ENCODE measurements at regions not wholly inside any gene's neighbourhood (a gene's known extent, or its start where the extent isn't known, plus 50 kb on each side); places are given as distances from the start of the nearest gene placed in this dataset.
A peak's percentile ranks its signal among the peaks of the same experiment; 100 is the strongest.
"Not testable (repeated sequence)": the region's sequence is repeated elsewhere in the genome, so short reads cannot be mapped to it uniquely, and the experiment has no call there.

GRCh38 chrX:114065577-114066223, 518.2 kb upstream of the HTR2C start:
- Histone ChIP-seq H3K4me3 (no peak overlapping the region), H3K27me3 (ENCODE audit: low read depth) (no peaks in the 10 kb centered on the region), H3K4me1 (peaks cover 3% of the 10 kb centered on the region; the same call in 1 of the 2 replicates), H3K9me3 (0 out of 2 replicates have a peak, but pooled peaks cover under 1% of the 10 kb centered on the region), H3K36me3 (replicated peaks) (no peaks in the 10 kb centered on the region)
- DNase-seq (ENCODE audit: low spot score in 2 of 2), result no peak
- in situ Hi-C loops (cut with MboI; ENCODE audit: low sequenced_read_pairs), result no loop called here

GRCh38 chrX:114061226-114061625, 522.7 kb upstream of the HTR2C start:
- H3K36me3 ChIP-seq (replicated peaks), result no peaks in the 10 kb centered on the region
- no peaks in the 10 kb centered on the region; the same call in 1 of the 2 replicates for H3K4me1 ChIP-seq
- H3K4me3 ChIP-seq, result no peak overlapping the region
- H3K9me3 ChIP-seq, result no peaks in the 10 kb centered on the region; the same call in 1 of the 2 replicates
- in situ Hi-C loops (cut with MboI; ENCODE audit: low sequenced_read_pairs), result no loop called here
- DNase-seq (ENCODE audit: low spot score in 2 of 2), result no peak
- H3K27me3 ChIP-seq (ENCODE audit: low read depth), result no peaks in the 10 kb centered on the region

GRCh38 chrX:114058988-114059418, 524.9 kb upstream of the HTR2C start:
- in situ Hi-C loops (cut with MboI; ENCODE audit: low sequenced_read_pairs), result no loop called here
- H3K36me3 ChIP-seq (replicated peaks), result no peaks in the 10 kb centered on the region
- H3K27me3 ChIP-seq (ENCODE audit: low read depth), result no peaks in the 10 kb centered on the region
- H3K9me3 ChIP-seq, result no peaks in the 10 kb centered on the region; the same call in 1 of the 2 replicates
- no peaks in the 10 kb centered on the region; the same call in 1 of the 2 replicates for H3K4me1 ChIP-seq
- H3K4me3 ChIP-seq, result no peak overlapping the region
- no peak for DNase-seq (ENCODE audit: low spot score in 2 of 2)

GRCh38 chrX:114057422-114057821, 526.5 kb upstream of the HTR2C start:
- H3K36me3 ChIP-seq (replicated peaks); DNase-seq (ENCODE audit: low spot score in 2 of 2); in situ Hi-C loops (cut with MboI; ENCODE audit: low sequenced_read_pairs); H3K4me3 ChIP-seq; H3K4me1 ChIP-seq; H3K9me3 ChIP-seq; H3K27me3 ChIP-seq (ENCODE audit: low read depth): not testable (repeated sequence)

DNA sequence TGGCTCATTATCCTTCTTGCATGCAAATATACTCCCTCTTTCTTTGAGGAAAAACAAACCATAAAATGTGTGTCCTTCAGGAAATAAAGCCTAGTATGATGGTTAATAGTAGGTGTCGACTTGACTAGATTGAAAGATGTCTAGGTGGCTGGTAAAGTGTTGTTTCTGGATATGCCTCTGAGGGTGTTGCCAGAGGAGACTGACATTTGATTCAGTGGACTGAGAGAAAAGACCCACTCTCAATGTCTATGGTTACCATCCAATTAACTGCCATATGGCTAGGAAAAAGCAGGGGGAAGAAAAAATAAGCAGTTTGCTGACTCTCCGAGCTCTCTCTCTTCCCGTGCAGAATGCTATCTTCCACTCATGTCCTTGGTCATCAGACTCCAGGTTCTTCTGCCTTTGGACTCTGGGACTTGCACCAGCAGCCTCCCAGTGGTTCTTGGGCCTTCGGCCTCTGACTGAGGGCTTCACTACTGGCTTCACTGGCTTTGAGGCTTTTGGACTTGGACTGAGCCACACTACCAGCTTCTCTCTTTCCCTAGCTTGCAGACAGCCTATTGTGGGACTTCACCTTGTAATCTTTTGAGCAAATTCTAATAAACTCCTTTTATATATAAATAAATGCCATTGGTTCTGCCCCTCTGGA, 532.1 kb upstream of the HTR2C start:
- Histone ChIP-seq H3K9me3 (no peaks in the 10 kb centered on the region), H3K27me3 (ENCODE audit: low read depth) (no peaks in the 10 kb centered on the region), H3K4me1 (peaks cover 14% of the 10 kb centered on the region), H3K4me3 (no peak overlapping the region), H3K36me3 (replicated peaks) (no peaks in the 10 kb centered on the region)
- no peak for DNase-seq (ENCODE audit: low spot score in 2 of 2)
- in situ Hi-C loops (cut with MboI; ENCODE audit: low sequenced_read_pairs), result no loop called here

DNA sequence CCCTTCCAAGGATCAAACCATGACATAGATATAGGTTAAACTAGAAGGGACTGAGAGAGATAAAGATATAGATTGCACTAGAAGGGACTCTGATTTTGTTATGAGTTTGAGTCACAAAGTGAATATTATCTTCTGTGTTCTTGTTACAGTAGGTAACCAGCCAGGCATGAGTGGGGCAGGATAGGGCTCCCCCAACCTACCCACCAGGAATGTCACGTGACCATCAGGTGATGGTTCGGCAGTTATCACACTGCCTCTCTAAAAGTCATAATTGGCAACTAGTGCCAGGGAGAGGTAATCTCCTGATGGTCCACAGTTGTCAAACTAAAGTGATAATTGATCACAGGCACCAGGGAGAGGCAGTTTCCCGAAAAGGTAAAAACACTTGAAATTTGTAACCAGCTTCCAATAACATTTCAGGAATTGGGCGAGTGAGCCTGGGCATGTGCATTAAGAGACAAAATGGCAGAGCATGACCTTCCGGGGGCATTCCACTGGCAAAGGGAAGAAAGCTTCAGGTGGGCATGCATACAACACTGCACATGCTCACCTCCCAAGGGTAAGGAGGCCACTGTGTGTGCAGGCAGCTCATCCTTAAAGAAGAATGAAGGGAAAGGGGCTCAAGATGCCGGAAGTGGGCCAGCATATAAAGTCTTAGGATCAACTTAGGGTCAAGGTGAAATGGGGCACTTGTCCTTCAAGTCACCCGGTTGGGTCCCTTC, 533.6 kb upstream of the HTR2C start:
- in situ Hi-C loops (cut with MboI; ENCODE audit: low sequenced_read_pairs), result no loop called here
- Histone ChIP-seq H3K4me1 (peaks cover 19% of the 10 kb centered on the region), H3K4me3 (no peak overlapping the region), H3K27me3 (ENCODE audit: low read depth) (no peaks in the 10 kb centered on the region), H3K36me3 (replicated peaks) (no peaks in the 10 kb centered on the region), H3K9me3 (no peaks in the 10 kb centered on the region)
- DNase-seq (ENCODE audit: low spot score in 2 of 2), result no peak

DNA sequence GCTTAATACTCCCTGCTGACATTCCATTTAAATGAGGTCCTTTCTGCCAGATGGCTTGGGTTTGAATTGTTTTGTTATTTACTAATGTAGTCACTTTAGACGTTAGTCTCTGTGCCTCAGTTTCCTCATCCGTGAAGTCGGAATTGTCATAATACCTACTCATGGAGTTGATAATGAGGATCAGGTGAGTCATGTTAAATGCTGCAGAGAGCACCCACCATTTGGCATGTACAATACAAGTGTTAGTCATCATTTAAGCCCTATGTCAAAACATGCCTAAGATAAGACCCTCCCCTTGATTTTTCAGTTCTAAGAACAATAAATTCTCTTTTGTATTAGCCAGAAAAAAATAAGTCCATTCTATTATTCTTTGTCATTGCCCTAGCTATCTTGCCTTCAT, 534.8 kb upstream of the HTR2C start:
- no peaks in the 10 kb centered on the region for H3K36me3 ChIP-seq (replicated peaks)
- in situ Hi-C loops (cut with MboI; ENCODE audit: low sequenced_read_pairs), result no loop called here
- no peak for DNase-seq (ENCODE audit: low spot score in 2 of 2)
- peaks cover 19% of the 10 kb centered on the region for H3K4me1 ChIP-seq
- H3K4me3 ChIP-seq, result no peak overlapping the region
- no peaks in the 10 kb centered on the region for H3K9me3 ChIP-seq
- no peaks in the 10 kb centered on the region for H3K27me3 ChIP-seq (ENCODE audit: low read depth)

DNA sequence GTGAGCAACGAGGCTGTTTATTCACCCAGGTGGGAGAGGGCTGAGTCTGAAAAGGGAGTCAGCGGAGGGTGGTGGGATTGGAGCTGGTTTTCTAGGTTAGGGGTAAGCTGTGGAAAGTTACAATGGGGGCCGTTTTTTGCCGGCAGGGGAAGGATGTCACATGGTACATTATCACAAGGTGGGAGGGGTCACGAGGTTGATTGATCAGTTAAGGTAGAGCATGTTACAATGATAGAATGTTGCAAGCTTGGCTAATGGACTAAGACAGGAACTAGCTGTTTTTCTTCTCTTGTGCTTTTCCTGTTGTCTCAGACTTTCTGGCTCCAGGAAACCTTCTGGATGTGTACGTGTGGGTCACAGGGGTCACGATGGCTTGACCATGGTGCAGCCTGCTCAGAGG, 536.3 kb upstream of the HTR2C start:
- in situ Hi-C loops (cut with MboI; ENCODE audit: low sequenced_read_pairs), result no loop called here
- H3K9me3 ChIP-seq, result no peaks in the 10 kb centered on the region
- H3K27me3 ChIP-seq (ENCODE audit: low read depth), result no peaks in the 10 kb centered on the region
- DNase-seq (ENCODE audit: low spot score in 2 of 2), result no peak
- H3K36me3 ChIP-seq (replicated peaks), result no peaks in the 10 kb centered on the region
- H3K4me3 ChIP-seq, result no peak overlapping the region
- H3K4me1 ChIP-seq, result peaks cover 11% of the 10 kb centered on the region

- no peaks in the 10 kb centered on the region for H3K36me3 ChIP-seq (replicated peaks)
- no peaks in the 10 kb centered on the region for H3K9me3 ChIP-seq
- no peak overlapping the region for H3K4me3 ChIP-seq
Measured at GRCh38 chrX:114046695-114047279, 537.1 kb upstream of the HTR2C start.

GRCh38 chrX:114041470-114041869, 542.4 kb upstream of the HTR2C start:
- in situ Hi-C loops (cut with MboI; ENCODE audit: low sequenced_read_pairs); H3K27me3 ChIP-seq (ENCODE audit: low read depth); H3K9me3 ChIP-seq; H3K36me3 ChIP-seq (replicated peaks); H3K4me3 ChIP-seq; DNase-seq (ENCODE audit: low spot score in 2 of 2): not testable (repeated sequence)
- H3K4me1 ChIP-seq, result peaks cover 15% of the 10 kb centered on the region

More at GRCh38 chrX:114046695-114047279, 537.1 kb upstream of the HTR2C start:
- in situ Hi-C loops (cut with MboI; ENCODE audit: low sequenced_read_pairs), result no loop called here
- no peak for DNase-seq (ENCODE audit: low spot score in 2 of 2)
- Histone ChIP-seq H3K4me1 (peaks cover 11% of the 10 kb centered on the region), H3K27me3 (ENCODE audit: low read depth) (no peaks in the 10 kb centered on the region)

GRCh38 chrX:114040661-114041269, 543.1 kb upstream of the HTR2C start:
- H3K27me3 ChIP-seq (ENCODE audit: low read depth); H3K9me3 ChIP-seq; H3K36me3 ChIP-seq (replicated peaks); H3K4me3 ChIP-seq; in situ Hi-C loops (cut with MboI; ENCODE audit: low sequenced_read_pairs); DNase-seq (ENCODE audit: low spot score in 2 of 2): not testable (repeated sequence)
- H3K4me1 ChIP-seq, result peaks cover 14% of the 10 kb centered on the region

GRCh38 chrX:114040111-114040510, 543.8 kb upstream of the HTR2C start:
- in situ Hi-C loops (cut with MboI; ENCODE audit: low sequenced_read_pairs); DNase-seq (ENCODE audit: low spot score in 2 of 2); H3K36me3 ChIP-seq (replicated peaks); H3K4me3 ChIP-seq; H3K27me3 ChIP-seq (ENCODE audit: low read depth); H3K9me3 ChIP-seq; H3K4me1 ChIP-seq: not testable (repeated sequence)

DNA sequence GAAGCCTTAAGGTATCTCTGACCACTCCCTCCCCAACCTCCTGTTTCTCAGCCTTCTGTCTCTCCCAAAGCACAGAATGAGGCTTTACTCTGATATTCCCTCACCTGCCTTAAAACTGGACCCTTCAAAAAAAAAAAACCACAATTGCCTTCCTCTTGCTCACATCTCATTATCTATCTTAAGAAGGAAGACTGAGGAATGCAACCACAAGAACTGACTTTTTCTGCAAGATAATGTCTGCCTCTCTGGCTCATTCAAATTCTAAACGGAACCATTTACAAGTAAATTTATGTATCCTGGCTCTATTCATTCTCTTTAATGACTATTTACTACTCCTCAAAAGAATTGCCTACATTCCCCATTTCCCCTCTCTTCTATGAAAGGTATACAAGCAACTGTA, 545.5 kb upstream of the HTR2C start:
- Histone ChIP-seq H3K4me1 (peaks cover 9% of the 10 kb centered on the region), H3K36me3 (replicated peaks) (no peaks in the 10 kb centered on the region), H3K4me3 (no peak overlapping the region), H3K27me3 (ENCODE audit: low read depth) (no peaks in the 10 kb centered on the region), H3K9me3 (no peaks in the 10 kb centered on the region; the same call in 1 of the 2 replicates)
- in situ Hi-C loops (cut with MboI; ENCODE audit: low sequenced_read_pairs), result no loop called here
- peak; percentile 27 to 99 for DNase-seq (ENCODE audit: low spot score in 2 of 2)

Measured in HAP-1 (cell line).